ENCODE measurements at regions not wholly inside any gene's neighbourhood (a gene's known extent, or its start where the extent isn't known, plus 50 kb on each side); places are given as distances from the start of the nearest gene placed in this dataset.

- Histone ChIP-seq H3K4me3 (ENCODE audit: low read length in 3 of 3) (no peak overlapping the region), H3K9ac (ENCODE audit: low read length in 3 of 3) (no peak overlapping the region), H3K36me3 (ENCODE audit: control insufficient read depth in 2 of 3, insufficient read depth in 3 of 3, low read length in 3 of 3) (no peaks in the 10 kb centered on the region), H3K27me3 (ENCODE audit: control insufficient read depth, insufficient read depth, low read length) (no peaks in the 10 kb centered on the region), H3K9me3 (ENCODE audit: control insufficient read depth in 2 of 3, insufficient read depth in 1 of 3, low read length in 3 of 3) (no peaks in the 10 kb centered on the region), H3K4me1 (ENCODE audit: control insufficient read depth in 2 of 3, insufficient read depth in 2 of 3, low read depth in 1 of 3, low read length in 3 of 3) (peaks cover 2 to 14% (median 6%) of the 10 kb centered on the region in 3 donors), H3K27ac (ENCODE audit: low read depth in 2 of 2, low read length in 2 of 2) (no peak overlapping the region)
- intact Hi-C loops (cut with DNase I) = no loop called here
- DNase-seq = peak in 1 of 5 donors; percentile 48
- FAIRE-seq = no peak
- TF ChIP-seq, protein P1, sequence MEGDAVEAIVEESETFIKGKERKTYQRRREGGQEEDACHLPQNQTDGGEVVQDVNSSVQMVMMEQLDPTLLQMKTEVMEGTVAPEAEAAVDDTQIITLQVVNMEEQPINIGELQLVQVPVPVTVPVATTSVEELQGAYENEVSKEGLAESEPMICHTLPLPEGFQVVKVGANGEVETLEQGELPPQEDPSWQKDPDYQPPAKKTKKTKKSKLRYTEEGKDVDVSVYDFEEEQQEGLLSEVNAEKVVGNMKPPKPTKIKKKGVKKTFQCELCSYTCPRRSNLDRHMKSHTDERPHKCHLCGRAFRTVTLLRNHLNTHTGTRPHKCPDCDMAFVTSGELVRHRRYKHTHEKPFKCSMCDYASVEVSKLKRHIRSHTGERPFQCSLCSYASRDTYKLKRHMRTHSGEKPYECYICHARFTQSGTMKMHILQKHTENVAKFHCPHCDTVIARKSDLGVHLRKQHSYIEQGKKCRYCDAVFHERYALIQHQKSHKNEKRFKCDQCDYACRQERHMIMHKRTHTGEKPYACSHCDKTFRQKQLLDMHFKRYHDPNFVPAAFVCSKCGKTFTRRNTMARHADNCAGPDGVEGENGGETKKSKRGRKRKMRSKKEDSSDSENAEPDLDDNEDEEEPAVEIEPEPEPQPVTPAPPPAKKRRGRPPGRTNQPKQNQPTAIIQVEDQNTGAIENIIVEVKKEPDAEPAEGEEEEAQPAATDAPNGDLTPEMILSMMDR (IDR thresholded peaks at IDR 0.05; ENCODE audit: borderline replicate concordance, extremely low read depth, insufficient read depth) = no peak
These were observed 100.2 kb upstream of the TLE3 start for GRCh38 chr15:70197945-70198361.

GRCh38 chr15:70197318-70197944, 99.7 kb upstream of the TLE3 start:
- H3K9ac ChIP-seq (ENCODE audit: low read length in 3 of 3) = no peak overlapping the region
- no peak for FAIRE-seq
- intact Hi-C loops (cut with DNase I) = no loop called here
- TF ChIP-seq, protein P1 (IDR thresholded peaks at IDR 0.05; ENCODE audit: borderline replicate concordance, extremely low read depth, insufficient read depth) = no peak
- H3K9me3 ChIP-seq (ENCODE audit: control insufficient read depth in 2 of 3, insufficient read depth in 1 of 3, low read length in 3 of 3) = no peaks in the 10 kb centered on the region
- no peaks in the 10 kb centered on the region for H3K36me3 ChIP-seq (ENCODE audit: control insufficient read depth in 2 of 3, insufficient read depth in 3 of 3, low read length in 3 of 3)
- H3K4me1 ChIP-seq (ENCODE audit: control insufficient read depth in 2 of 3, insufficient read depth in 2 of 3, low read depth in 1 of 3, low read length in 3 of 3) = peaks cover 2 to 14% (median 6%) of the 10 kb centered on the region in 3 donors
- H3K27ac ChIP-seq (ENCODE audit: low read depth in 2 of 2, low read length in 2 of 2) = no peak overlapping the region
- DNase-seq = no peak
- no peak overlapping the region for H3K4me3 ChIP-seq (ENCODE audit: low read length in 3 of 3)
- H3K27me3 ChIP-seq (ENCODE audit: control insufficient read depth, insufficient read depth, low read length) = no peaks in the 10 kb centered on the region

GRCh38 chr15:70196372-70197316, 98.9 kb upstream of the TLE3 start:
- no peaks in the 10 kb centered on the region for H3K27me3 ChIP-seq (ENCODE audit: control insufficient read depth, insufficient read depth, low read length)
- H3K9me3 ChIP-seq (ENCODE audit: control insufficient read depth in 2 of 3, insufficient read depth in 1 of 3, low read length in 3 of 3) = peaks cover 0 to 5% (median 0%) of the 10 kb centered on the region in 3 donors
- FAIRE-seq (no peak), DNase-seq (peak in 4 of 5 donors; percentile 92 to 96 (median 96))
- intact Hi-C loops (cut with DNase I) = no loop called here
- H3K9ac ChIP-seq (ENCODE audit: low read length in 3 of 3) = peak overlapping the region in 1 of 3 donors; percentile 3
- H3K27ac ChIP-seq (ENCODE audit: low read depth in 2 of 2, low read length in 2 of 2) = peak overlapping the region; percentile 20 to 64
- peaks cover 2 to 14% (median 6%) of the 10 kb centered on the region in 3 donors for H3K4me1 ChIP-seq (ENCODE audit: control insufficient read depth in 2 of 3, insufficient read depth in 2 of 3, low read depth in 1 of 3, low read length in 3 of 3)
- TF ChIP-seq, protein P1 (IDR thresholded peaks at IDR 0.05; ENCODE audit: borderline replicate concordance, extremely low read depth, insufficient read depth) = no peak
- no peak overlapping the region for H3K4me3 ChIP-seq (ENCODE audit: low read length in 3 of 3)
- no peaks in the 10 kb centered on the region for H3K36me3 ChIP-seq (ENCODE audit: control insufficient read depth in 2 of 3, insufficient read depth in 3 of 3, low read length in 3 of 3)
